Sigmoid colon (tissue), 4 donors: ENCODE measurements at regions not wholly inside any gene's neighbourhood (a gene's known extent, or its start where the extent isn't known, plus 50 kb on each side); places are given as distances from the start of the nearest gene placed in this dataset.

Experiments
- POLR2A ChIP-seq, 2 donors: fragments of 450-650 bp; IDR thresholded peaks; one replicate each; pipeline ENCODE4 v1.6.1; 2016; ENCODE audit warnings: antibody characterized with exemption in 2 of 2, mild to moderate bottlenecking in 2 of 2, moderate library complexity in 2 of 2
- POLR2AphosphoS5 ChIP-seq, 4 donors: sonication (generic); formaldehyde crosslinking; IDR thresholded peaks; one replicate each; pipeline ENCODE4 v1.6.1; 2017; ENCODE audit warnings: antibody characterized with exemption in 4 of 4

GRCh38 chr10:120367341-120367740 is 89.7 kb upstream of the PLPP4 start:
- no peak for TF ChIP-seq POLR2A (IDR thresholded peaks at IDR 0.05)
- no peak for TF ChIP-seq POLR2AphosphoS5 (IDR thresholded peaks at IDR 0.05)
